AG04450 (cell line): ENCODE measurements at regions not wholly inside any gene's neighbourhood (a gene's known extent, or its start where the extent isn't known, plus 50 kb on each side); places are given as distances from the start of the nearest gene placed in this dataset.
"Not testable (repeated sequence)": the region's sequence is repeated elsewhere in the genome, so short reads cannot be mapped to it uniquely, and the experiment has no call there.

Source experiments
- CTCF ChIA-PET: fragments of 300-600, 350-600 bp; formaldehyde crosslinking; extraction: SDS; loops from one replicate; lab custom pipeline; 2022; ENCODE audit warnings: antibody characterized with exemption, inconsistent platforms; lab: Charles Lee
- POLR2A ChIA-PET: fragments of 350-600 bp; formaldehyde crosslinking; extraction: SDS; loops from one replicate; lab custom pipeline; 2021; ENCODE audit warnings: antibody characterized with exemption, inconsistent platforms; lab: Yijun Ruan, JAX
- DNase-seq: peaks from one replicate; pipeline ENCODE4 v3.0.0-alpha.2; 2011; ENCODE audit warnings: low read depth, low spot score
- H3K27ac ChIP-seq: one replicate; pipeline ENCODE4 v1.5.1; 2012; ENCODE audit warnings: low read depth, low read length, control low read depth
- H3K27me3 ChIP-seq: one replicate; pipeline ENCODE4 v1.6.0; 2012; ENCODE audit warnings: low read length; ENCODE audit not compliant: control insufficient read depth, insufficient read depth
- H3K4me3 ChIP-seq: 2 replicates; pipeline ENCODE4 v1.5.1; 2011; ENCODE audit warnings: mild to moderate bottlenecking, low read depth, low read length, control low read depth
- H3K9me3 ChIP-seq: 2 replicates; pipeline ENCODE4 v1.5.1; 2012; ENCODE audit warnings: low read length; ENCODE audit not compliant: control insufficient read depth, insufficient read depth
- CTCF ChIP-seq: IDR thresholded peaks from 2 replicates; pipeline ENCODE4 v1.5.1; 2011; ENCODE audit warnings: low read depth, low read length, control low read depth, inconsistent platforms

GRCh38 chr5:53733853-53734252 lies 173.4 kb downstream of the NDUFS4 start:
- ChIA-PET CTCF (no interaction called here), POLR2A (no interaction called here)
- DNase-seq = no peak
- Histone ChIP-seq H3K4me3 (no peak overlapping the region), H3K27ac (no peak overlapping the region), H3K27me3 (no peaks in the 10 kb centered on the region), H3K9me3 (no peaks in the 10 kb centered on the region)
- no peak for TF ChIP-seq CTCF

GRCh38 chr5:53738105-53738504 lies 177.7 kb downstream of the NDUFS4 start:
- ChIA-PET CTCF (no interaction called here), POLR2A (no interaction called here)
- DNase-seq = no peak
- H3K27me3 ChIP-seq = no peaks in the 10 kb centered on the region
- H3K9me3 ChIP-seq = no peaks in the 10 kb centered on the region
- no peak for TF ChIP-seq CTCF
- no peak overlapping the region for H3K27ac ChIP-seq
- H3K4me3 ChIP-seq = no peak overlapping the region

- Histone ChIP-seq H3K27ac (no peak overlapping the region), H3K9me3 (no peaks in the 10 kb centered on the region), H3K4me3 (no peak overlapping the region), H3K27me3 (no peaks in the 10 kb centered on the region)
- DNase-seq = no peak
- POLR2A ChIA-PET = no interaction called here
- CTCF ChIA-PET = no interaction called here
- no peak for TF ChIP-seq CTCF
These were observed 178.7 kb downstream of the NDUFS4 start for GRCh38 chr5:53739111-53739510.

- ChIA-PET POLR2A (no interaction called here), CTCF (interaction anchor here (1.0 kb wide), 1 partner anchor 29 kb away, joined by 3 read pairs; no protein-coding TSS in a partner anchor)
- Histone ChIP-seq H3K27ac (no peak overlapping the region), H3K9me3 (peaks cover 9% of the 10 kb centered on the region), H3K27me3 (no peaks in the 10 kb centered on the region), H3K4me3 (no peak overlapping the region)
- no peak for DNase-seq
- no peak for TF ChIP-seq CTCF
These were observed 189.2 kb downstream of the NDUFS4 start for GRCh38 chr5:53749621-53750020.

- DNase-seq, H3K9me3 ChIP-seq, H3K27ac ChIP-seq, H3K27me3 ChIP-seq, H3K4me3 ChIP-seq, CTCF ChIA-PET, POLR2A ChIA-PET: not testable (repeated sequence)
These were observed 191.8 kb downstream of the NDUFS4 start for GRCh38 chr5:53752282-53752681.

- peaks cover 2% of the 10 kb centered on the region for H3K27me3 ChIP-seq
- H3K4me3 ChIP-seq = no peak overlapping the region
- no peak overlapping the region for H3K27ac ChIP-seq
- peaks cover 4% of the 10 kb centered on the region; the same call in 1 of the 2 replicates for H3K9me3 ChIP-seq
- CTCF ChIA-PET = no interaction called here
- POLR2A ChIA-PET = no interaction called here
- no peak for DNase-seq
- no peak for TF ChIP-seq CTCF
These were observed 206.2 kb downstream of the NDUFS4 start for GRCh38 chr5:53766673-53767072.
